GM21576 (cell line): ENCODE measurements at regions not wholly inside any gene's neighbourhood (a gene's known extent, or its start where the extent isn't known, plus 50 kb on each side); places are given as distances from the start of the nearest gene placed in this dataset.
A peak's percentile ranks its signal among the peaks of the same experiment; 100 is the strongest.

Experiments
- ATAC-seq: cut with Tn5 transposase; IDR thresholded peaks from one replicate; pipeline ENCODE4 v1.9.1; 2021; ENCODE audit warnings: mild to moderate bottlenecking, moderate library complexity; ENCODE audit not compliant: unreplicated experiment

GRCh38 chr6:74650668-74651067 lies 555.2 kb downstream of the COL12A1 start:
- no peak for ATAC-seq

GRCh38 chr6:74646461-74646860 lies 559.4 kb downstream of the COL12A1 start:
- ATAC-seq = no peak

GRCh38 chr6:74645108-74645849 lies 560.6 kb downstream of the COL12A1 start:
- ATAC-seq = no peak

GRCh38 chr6:74642101-74642500 lies 563.8 kb downstream of the COL12A1 start:
- ATAC-seq = no peak

- no peak for ATAC-seq
These were observed 567.4 kb downstream of the COL12A1 start for GRCh38 chr6:74638412-74638811.

- no peak for ATAC-seq
These were observed 573.5 kb downstream of the COL12A1 start for GRCh38 chr6:74632196-74632875.

- ATAC-seq = no peak
These were observed 574.3 kb downstream of the COL12A1 start for GRCh38 chr6:74631564-74631963.

- ATAC-seq = no peak
These were observed 579.6 kb downstream of the COL12A1 start for GRCh38 chr6:74626288-74626687.

GRCh38 chr6:74623027-74623426 lies 582.8 kb downstream of the COL12A1 start:
- ATAC-seq = no peak

GRCh38 chr6:74611220-74611619 lies 594.6 kb downstream of the COL12A1 start:
- ATAC-seq = no peak

GRCh38 chr6:74610352-74610751 lies 595.5 kb downstream of the COL12A1 start:
- no peak for ATAC-seq

- ATAC-seq = no peak
These were observed 596.0 kb downstream of the COL12A1 start for GRCh38 chr6:74609871-74610270.

- ATAC-seq = no peak
These were observed 597.9 kb downstream of the COL12A1 start for GRCh38 chr6:74607934-74608333.

GRCh38 chr6:74607468-74607867 lies 598.4 kb downstream of the COL12A1 start:
- ATAC-seq = no peak

GRCh38 chr6:74606582-74607071 lies 599.2 kb downstream of the COL12A1 start:
- no peak for ATAC-seq

- ATAC-seq = no peak
These were observed 599.8 kb downstream of the COL12A1 start for GRCh38 chr6:74605922-74606581.

GRCh38 chr6:74604279-74604678 lies 601.6 kb downstream of the COL12A1 start:
- no peak for ATAC-seq

- ATAC-seq = no peak
These were observed 602.4 kb downstream of the COL12A1 start for GRCh38 chr6:74603322-74604076.

GRCh38 chr6:74602206-74602605 lies 603.6 kb downstream of the COL12A1 start:
- no peak for ATAC-seq

GRCh38 chr6:74598462-74599393 lies 607.1 kb downstream of the COL12A1 start:
- peak; percentile 95 for ATAC-seq
